ENCODE measurements at regions not wholly inside any gene's neighbourhood (a gene's known extent, or its start where the extent isn't known, plus 50 kb on each side); places are given as distances from the start of the nearest gene placed in this dataset.

GRCh38 chr1:228945885-228946284, 210.6 kb downstream of the RHOU start:
- TF ChIP-seq EZH2 (IDR thresholded peaks at IDR 0.05; ENCODE audit: borderline replicate concordance) (no peak), CTCF (IDR thresholded peaks at IDR 0.05; ENCODE audit: poor library complexity) (no peak), EZH2phosphoT487 (IDR thresholded peaks at IDR 0.05; ENCODE audit: low read depth, severe bottlenecking, unreplicated experiment) (no peak)

Measured in hepatocyte (in vitro differentiated cells).